ENCODE measurements at regions not wholly inside any gene's neighbourhood (a gene's known extent, or its start where the extent isn't known, plus 50 kb on each side); places are given as distances from the start of the nearest gene placed in this dataset.

DNA sequence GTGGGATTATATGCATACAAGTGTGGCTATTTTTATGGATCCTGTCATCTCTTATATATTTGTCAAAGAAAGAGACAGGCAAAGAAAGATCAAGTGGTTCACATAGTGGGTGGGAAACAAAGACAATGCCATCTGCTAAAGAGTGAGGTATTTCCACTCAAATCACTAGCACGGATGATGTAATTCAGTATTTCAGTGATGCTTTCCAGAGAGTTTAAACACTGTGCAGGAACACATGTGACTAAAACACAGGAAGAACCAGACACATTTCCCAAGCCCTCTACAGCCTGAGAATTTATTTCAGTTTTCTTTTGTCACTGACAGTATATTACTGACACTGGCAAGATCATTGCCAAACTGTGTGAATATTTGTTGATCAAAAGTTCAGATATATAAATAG, 885.7 kb upstream of the CELF2 start:
- H3K27ac Mint-ChIP-seq = no peak overlapping the region
- H3K4me3 Mint-ChIP-seq = no peak overlapping the region
- H3K27me3 Mint-ChIP-seq = no peaks in the 10 kb centered on the region
- no peaks in the 10 kb centered on the region for H3K36me3 Mint-ChIP-seq (ENCODE audit: low read depth)
- intact Hi-C loops (cut with micrococcal nuclease) = no loop called here
- H3K9me3 Mint-ChIP-seq = peaks cover 1% of the 10 kb centered on the region
- H3K4me1 Mint-ChIP-seq (ENCODE audit: low read depth) = no peaks in the 10 kb centered on the region

DNA sequence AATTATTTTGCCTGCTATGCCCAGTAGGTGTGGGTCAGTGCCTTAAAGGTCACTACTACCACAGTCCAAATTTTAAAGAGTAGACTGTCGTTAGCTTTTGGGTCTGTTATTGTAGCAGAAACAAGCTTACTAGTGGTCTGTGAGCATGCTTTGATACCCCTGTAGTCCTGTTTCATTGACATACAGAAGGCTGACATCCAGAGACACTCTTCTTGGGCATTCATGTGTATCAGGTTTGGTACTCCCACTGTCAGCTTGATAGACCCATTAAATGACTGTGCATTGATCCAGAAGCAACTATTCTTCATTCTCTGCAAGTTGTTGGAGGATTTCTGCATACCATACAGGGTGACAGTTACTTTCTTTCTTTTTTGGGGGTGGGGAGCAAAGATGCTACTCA, 884.4 kb upstream of the CELF2 start:
- H3K4me1 Mint-ChIP-seq (ENCODE audit: low read depth) = no peaks in the 10 kb centered on the region
- H3K27ac Mint-ChIP-seq = no peak overlapping the region
- no peaks in the 10 kb centered on the region for H3K9me3 Mint-ChIP-seq
- H3K36me3 Mint-ChIP-seq (ENCODE audit: low read depth) = no peaks in the 10 kb centered on the region
- H3K27me3 Mint-ChIP-seq = no peaks in the 10 kb centered on the region
- H3K4me3 Mint-ChIP-seq = no peak overlapping the region
- intact Hi-C loops (cut with micrococcal nuclease) = no loop called here

DNA sequence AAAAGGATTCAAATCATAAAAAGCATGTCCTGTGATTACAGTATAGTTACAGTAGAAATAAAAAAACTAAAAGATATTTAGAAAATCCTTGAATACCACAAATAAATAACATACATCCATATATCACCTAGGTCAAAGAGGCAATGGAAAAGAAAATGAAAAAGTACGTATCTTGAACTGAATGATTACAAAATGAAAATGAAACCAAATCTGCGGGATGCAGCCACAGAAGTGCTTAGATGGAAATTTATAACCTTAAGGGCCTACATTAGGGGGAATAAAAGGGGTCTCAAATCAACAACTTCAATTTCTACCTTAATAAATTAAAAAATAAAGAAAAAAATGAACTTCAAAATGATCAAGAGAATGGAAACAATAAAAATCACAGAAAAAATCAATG, 879.0 kb upstream of the CELF2 start:
- Mint-ChIP-seq H3K36me3 (ENCODE audit: low read depth) (no peaks in the 10 kb centered on the region), H3K27ac (no peak overlapping the region), H3K4me3 (peak overlapping the region; percentile 51), H3K27me3 (no peaks in the 10 kb centered on the region), H3K9me3 (no peaks in the 10 kb centered on the region), H3K4me1 (ENCODE audit: low read depth) (no peaks in the 10 kb centered on the region)
- intact Hi-C loops (cut with micrococcal nuclease) = no loop called here

DNA sequence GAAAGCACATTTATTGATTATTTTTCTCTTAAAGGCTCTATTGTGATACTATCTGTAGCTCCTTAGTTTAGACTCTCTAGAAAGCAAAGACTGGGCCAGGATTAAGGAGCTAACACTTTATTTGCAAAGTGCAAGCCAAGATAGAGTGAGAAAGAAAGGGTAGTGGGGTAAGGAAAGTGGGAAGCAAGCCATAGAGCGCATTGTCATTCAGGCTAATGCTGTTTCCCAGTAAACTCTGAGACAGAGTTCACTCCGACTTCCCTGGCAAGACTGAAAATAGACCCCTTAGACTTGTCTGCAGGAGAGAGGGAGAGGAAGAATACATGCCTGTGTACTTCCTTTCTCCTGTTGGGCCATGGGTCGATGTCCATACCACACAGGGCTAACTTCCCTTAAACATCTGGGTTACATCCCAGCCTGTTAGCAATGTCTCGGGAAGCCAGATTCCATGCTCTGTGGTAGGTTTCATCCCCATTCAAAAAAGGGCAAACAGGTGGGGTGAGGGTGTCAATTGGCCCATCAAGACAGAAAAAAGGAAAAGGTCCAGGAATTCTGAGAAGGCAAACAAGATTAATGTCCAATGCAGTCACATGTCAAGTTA, 875.8 kb upstream of the CELF2 start:
- Mint-ChIP-seq H3K27ac (no peak overlapping the region), H3K4me3 (no peak overlapping the region), H3K9me3 (no peaks in the 10 kb centered on the region), H3K4me1 (ENCODE audit: low read depth) (no peaks in the 10 kb centered on the region), H3K36me3 (ENCODE audit: low read depth) (no peaks in the 10 kb centered on the region), H3K27me3 (no peaks in the 10 kb centered on the region)
- intact Hi-C loops (cut with micrococcal nuclease) = no loop called here

DNA sequence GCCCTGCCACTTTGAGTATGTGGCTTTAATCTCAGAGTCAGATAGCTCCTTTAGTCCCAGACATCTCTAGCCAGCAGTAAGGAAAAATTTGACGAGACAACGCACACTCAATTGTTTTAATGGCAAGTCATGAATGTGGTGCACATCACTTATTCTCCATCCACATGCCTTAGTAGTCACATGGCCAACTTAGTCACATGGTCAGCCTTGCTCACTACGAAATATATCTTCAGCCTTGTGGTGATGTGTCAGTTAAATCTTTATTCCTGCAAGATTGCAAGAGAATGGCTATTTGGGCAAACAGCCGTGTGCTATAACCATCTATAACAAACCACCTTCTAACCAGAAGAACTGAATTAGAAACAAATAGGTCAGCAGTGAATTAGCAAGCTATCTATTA, 871.1 kb upstream of the CELF2 start:
- no peaks in the 10 kb centered on the region for H3K4me1 Mint-ChIP-seq (ENCODE audit: low read depth)
- H3K9me3 Mint-ChIP-seq = no peaks in the 10 kb centered on the region
- no peak overlapping the region for H3K27ac Mint-ChIP-seq
- H3K36me3 Mint-ChIP-seq (ENCODE audit: low read depth) = no peaks in the 10 kb centered on the region
- intact Hi-C loops (cut with micrococcal nuclease) = no loop called here
- H3K27me3 Mint-ChIP-seq = no peaks in the 10 kb centered on the region
- no peak overlapping the region for H3K4me3 Mint-ChIP-seq

DNA sequence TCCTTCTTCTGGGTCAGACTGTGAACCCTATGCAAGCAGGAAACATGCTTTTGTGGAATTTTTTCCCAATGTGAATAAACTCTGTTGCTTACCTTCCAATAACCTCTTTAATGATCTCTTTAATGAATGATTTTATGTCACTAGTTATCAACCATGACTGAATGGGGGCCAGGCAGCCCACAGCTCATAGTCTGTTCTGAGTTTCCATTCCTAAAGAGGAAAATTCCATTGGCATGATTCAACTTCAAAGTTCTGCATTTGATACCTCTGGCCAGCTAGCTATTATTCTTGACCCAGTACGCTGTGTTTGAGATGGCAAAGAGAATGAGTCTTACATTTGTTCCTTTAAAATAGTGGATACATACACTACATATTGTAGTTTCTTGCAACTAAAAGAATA, 867.8 kb upstream of the CELF2 start:
- no peaks in the 10 kb centered on the region for H3K36me3 Mint-ChIP-seq (ENCODE audit: low read depth)
- no peaks in the 10 kb centered on the region for H3K27me3 Mint-ChIP-seq
- intact Hi-C loops (cut with micrococcal nuclease) = no loop called here
- H3K9me3 Mint-ChIP-seq = no peaks in the 10 kb centered on the region
- no peaks in the 10 kb centered on the region for H3K4me1 Mint-ChIP-seq (ENCODE audit: low read depth)
- no peak overlapping the region for H3K27ac Mint-ChIP-seq
- no peak overlapping the region for H3K4me3 Mint-ChIP-seq

DNA sequence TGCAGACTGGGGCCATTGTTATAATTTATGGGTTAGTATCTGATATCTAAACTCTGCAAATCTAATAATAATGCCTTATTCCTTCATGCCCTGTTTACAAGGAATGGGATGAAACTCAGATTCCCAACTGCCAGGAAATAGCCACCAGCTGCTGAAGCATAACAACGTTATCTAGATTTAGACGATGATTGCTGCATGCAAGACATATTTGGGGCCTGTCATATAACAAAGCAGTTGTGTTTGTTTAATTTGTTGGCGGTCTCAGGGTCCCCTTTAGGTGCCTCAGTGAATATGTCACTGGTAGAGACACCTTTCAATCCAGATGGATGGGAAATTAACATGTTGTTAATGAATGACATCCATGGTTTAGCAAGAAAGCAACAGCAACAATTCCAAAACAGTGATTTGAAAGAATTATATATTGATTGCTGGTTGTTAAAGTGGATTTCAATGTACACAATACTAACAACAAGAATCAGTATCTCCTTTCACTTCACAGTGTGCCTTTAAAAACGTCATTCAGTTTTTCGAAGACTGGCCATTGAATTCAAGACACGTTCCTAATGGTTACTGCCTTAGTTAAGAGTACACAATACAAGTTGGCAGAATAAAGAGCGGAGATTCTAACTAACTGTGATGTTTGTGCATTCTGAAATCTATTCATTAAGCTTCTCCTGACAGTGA, 860.6 kb upstream of the CELF2 start:
- intact Hi-C loops (cut with micrococcal nuclease) = no loop called here

DNA sequence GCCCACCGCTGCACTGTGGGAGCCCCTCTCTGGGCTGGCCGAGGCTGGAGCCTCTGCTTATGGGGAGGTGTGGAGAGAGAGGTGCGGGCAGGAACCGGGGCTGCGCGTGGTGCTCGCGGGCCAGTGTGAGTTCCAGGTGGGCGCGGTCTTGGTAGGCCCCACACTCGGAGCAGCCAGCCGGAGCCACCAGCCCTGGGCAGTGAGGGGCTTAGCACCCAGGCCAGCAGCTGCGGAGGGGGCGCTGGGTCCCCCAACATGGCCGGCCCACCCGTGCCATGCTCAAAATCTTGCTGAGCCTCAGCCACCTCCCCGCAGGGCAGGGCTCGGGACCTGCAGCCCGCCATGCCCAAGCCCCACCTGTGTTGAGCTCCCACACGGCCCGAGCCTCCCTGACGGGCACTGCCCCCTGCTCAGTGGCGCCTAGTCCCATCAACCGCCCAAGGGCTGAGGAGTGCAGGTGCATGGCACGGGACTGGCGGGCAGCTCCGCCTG, 856.8 kb upstream of the CELF2 start:
- no peak overlapping the region for H3K27ac Mint-ChIP-seq
- no peaks in the 10 kb centered on the region for H3K27me3 Mint-ChIP-seq
- H3K9me3 Mint-ChIP-seq = peaks cover 38% of the 10 kb centered on the region
- H3K4me3 Mint-ChIP-seq = no peak overlapping the region
- H3K4me1 Mint-ChIP-seq (ENCODE audit: low read depth) = no peaks in the 10 kb centered on the region
- intact Hi-C loops (cut with micrococcal nuclease) = no loop called here
- no peaks in the 10 kb centered on the region for H3K36me3 Mint-ChIP-seq (ENCODE audit: low read depth)

More for the DNA sequence above, 860.6 kb upstream of the CELF2 start:
- Mint-ChIP-seq H3K27ac (no peak overlapping the region), H3K36me3 (ENCODE audit: low read depth) (no peaks in the 10 kb centered on the region), H3K27me3 (no peaks in the 10 kb centered on the region), H3K4me1 (ENCODE audit: low read depth) (no peaks in the 10 kb centered on the region), H3K9me3 (peaks cover 25% of the 10 kb centered on the region), H3K4me3 (no peak overlapping the region)

DNA sequence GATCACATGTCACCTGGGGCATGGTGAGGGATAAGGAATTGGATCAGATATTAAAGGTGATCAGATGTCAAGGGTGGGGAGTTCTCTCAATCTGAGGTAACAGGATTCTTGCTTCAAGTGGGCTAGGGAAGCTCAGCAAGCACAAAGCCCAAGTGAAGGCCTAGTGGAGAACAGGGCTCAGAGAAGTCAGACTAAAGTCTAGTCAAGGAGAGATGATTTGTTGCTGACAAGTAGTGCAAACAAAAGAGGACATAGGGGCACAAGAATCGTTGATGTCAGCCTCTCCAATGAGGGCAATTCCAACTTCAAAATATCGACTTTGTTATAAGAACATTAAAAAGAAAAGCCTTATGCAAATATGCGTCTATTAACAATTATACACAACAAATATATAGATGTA, 852.8 kb upstream of the CELF2 start:
- no peak overlapping the region for H3K4me3 Mint-ChIP-seq
- peaks cover 34% of the 10 kb centered on the region for H3K9me3 Mint-ChIP-seq
- no peaks in the 10 kb centered on the region for H3K27me3 Mint-ChIP-seq
- intact Hi-C loops (cut with micrococcal nuclease) = no loop called here
- no peaks in the 10 kb centered on the region for H3K36me3 Mint-ChIP-seq (ENCODE audit: low read depth)
- H3K4me1 Mint-ChIP-seq (ENCODE audit: low read depth) = no peaks in the 10 kb centered on the region
- H3K27ac Mint-ChIP-seq = no peak overlapping the region

DNA sequence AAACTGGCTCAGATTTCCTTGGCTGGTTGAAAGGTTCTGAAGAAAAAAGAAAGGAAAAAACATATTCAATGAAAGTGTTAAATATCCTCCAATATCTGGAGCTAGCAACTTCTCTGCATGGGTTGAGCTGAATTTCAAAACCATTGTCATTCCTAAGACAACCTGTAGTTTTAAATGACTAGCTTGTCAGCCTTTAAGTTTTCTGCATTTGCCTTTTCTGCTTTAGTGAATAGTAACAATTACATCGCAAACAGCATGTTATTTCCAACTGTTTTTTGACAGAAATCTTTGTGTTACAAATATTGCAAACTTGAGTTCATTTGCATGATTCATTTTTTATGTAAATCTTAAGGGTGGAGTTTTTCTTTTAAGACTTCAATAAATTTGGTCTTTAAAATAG, 852.3 kb upstream of the CELF2 start:
- H3K36me3 Mint-ChIP-seq (ENCODE audit: low read depth) = no peaks in the 10 kb centered on the region
- H3K27ac Mint-ChIP-seq = no peak overlapping the region
- H3K9me3 Mint-ChIP-seq = peaks cover 28% of the 10 kb centered on the region
- H3K4me3 Mint-ChIP-seq = no peak overlapping the region
- no peaks in the 10 kb centered on the region for H3K4me1 Mint-ChIP-seq (ENCODE audit: low read depth)
- intact Hi-C loops (cut with micrococcal nuclease) = no loop called here
- H3K27me3 Mint-ChIP-seq = no peaks in the 10 kb centered on the region

DNA sequence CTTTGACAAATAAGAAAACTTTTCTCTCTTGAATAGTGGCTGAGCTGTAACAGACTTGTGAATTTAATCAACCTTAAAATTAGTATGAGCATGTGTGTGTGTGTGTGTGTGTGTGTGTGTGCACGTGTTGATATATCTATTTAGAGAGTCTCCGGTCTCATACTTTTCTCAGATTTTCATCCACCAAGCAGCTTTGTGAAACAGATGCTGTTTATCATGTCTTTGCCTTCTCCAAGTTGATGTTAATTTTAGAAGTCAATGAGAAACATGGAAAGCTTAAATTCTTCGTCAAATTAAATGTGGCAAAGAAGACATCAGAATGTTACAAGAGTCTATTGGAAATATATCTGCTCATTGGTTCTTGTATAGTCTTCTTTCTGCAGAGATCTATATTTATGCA, 839.2 kb upstream of the CELF2 start:
- H3K4me3 Mint-ChIP-seq = no peak overlapping the region
- H3K27ac Mint-ChIP-seq = no peak overlapping the region
- peaks cover 7% of the 10 kb centered on the region for H3K9me3 Mint-ChIP-seq
- intact Hi-C loops (cut with micrococcal nuclease) = no loop called here
- no peaks in the 10 kb centered on the region for H3K27me3 Mint-ChIP-seq
- no peaks in the 10 kb centered on the region for H3K36me3 Mint-ChIP-seq (ENCODE audit: low read depth)
- no peaks in the 10 kb centered on the region for H3K4me1 Mint-ChIP-seq (ENCODE audit: low read depth)

DNA sequence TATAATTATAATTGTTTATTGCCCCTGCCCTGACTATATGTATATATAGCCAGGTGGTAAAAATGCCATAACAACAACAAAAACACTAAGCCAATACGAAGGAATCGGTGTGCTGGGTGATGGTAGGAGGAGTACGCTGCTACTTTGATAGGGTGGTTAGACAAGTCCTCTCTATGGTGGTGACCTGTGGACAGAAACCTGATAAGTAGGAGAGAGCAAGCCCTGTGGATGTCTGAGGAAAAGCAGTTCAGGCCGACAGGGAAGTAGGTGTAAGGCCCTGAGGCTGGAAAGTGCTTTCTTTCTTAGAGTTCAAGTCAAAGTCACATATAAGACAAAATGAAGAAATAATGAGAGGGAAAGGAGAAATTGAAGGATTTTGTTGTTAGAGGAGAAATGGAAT, 823.8 kb upstream of the CELF2 start:
- Mint-ChIP-seq H3K36me3 (ENCODE audit: low read depth) (no peaks in the 10 kb centered on the region), H3K27me3 (no peaks in the 10 kb centered on the region), H3K4me1 (ENCODE audit: low read depth) (no peaks in the 10 kb centered on the region), H3K4me3 (no peak overlapping the region), H3K27ac (no peak overlapping the region), H3K9me3 (no peaks in the 10 kb centered on the region)
- intact Hi-C loops (cut with micrococcal nuclease) = no loop called here

DNA sequence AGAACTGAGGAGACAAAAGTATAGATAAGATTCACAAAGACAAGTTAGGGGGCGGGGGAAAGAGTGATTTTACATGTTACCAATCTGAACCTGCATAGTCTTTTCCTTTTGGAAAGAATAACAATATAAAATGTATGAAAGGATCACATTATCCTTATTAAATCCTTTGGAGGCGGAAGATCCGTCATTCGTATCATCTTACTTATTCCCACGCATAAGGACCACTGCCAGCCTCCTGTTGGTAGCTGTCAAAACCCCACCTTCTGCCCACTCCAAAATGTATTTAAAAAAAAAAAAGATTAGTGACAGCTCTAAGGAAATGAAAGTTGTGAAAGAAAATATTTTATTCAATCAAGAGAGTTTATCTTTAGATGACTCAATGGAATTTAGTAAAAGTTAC, 821.0 kb upstream of the CELF2 start:
- no peak overlapping the region for H3K27ac Mint-ChIP-seq
- no peaks in the 10 kb centered on the region for H3K36me3 Mint-ChIP-seq (ENCODE audit: low read depth)
- no peaks in the 10 kb centered on the region for H3K4me1 Mint-ChIP-seq (ENCODE audit: low read depth)
- intact Hi-C loops (cut with micrococcal nuclease) = no loop called here
- H3K9me3 Mint-ChIP-seq = no peaks in the 10 kb centered on the region
- H3K27me3 Mint-ChIP-seq = no peaks in the 10 kb centered on the region
- H3K4me3 Mint-ChIP-seq = no peak overlapping the region

DNA sequence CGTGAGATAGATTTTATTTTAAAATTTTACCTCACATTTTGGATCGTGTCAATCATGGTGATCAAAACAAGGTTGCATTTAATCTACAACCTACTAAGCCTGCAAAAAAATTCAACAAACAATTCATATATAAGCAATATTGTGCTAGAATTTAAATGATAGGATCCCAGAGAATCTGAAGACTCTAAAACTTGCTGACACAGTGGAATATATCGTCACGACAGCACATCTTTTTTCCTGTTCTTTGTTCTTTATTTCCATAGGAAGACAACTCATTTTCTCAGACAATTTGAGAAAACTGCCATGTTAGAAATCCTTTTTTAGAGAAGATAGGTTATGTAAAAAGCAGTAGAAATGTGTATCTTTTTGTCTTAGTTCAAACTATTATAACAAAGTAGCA, 820.2 kb upstream of the CELF2 start:
- Mint-ChIP-seq H3K27me3 (no peaks in the 10 kb centered on the region), H3K9me3 (peaks cover 2% of the 10 kb centered on the region), H3K36me3 (ENCODE audit: low read depth) (no peaks in the 10 kb centered on the region), H3K4me3 (no peak overlapping the region), H3K27ac (no peak overlapping the region), H3K4me1 (ENCODE audit: low read depth) (no peaks in the 10 kb centered on the region)
- intact Hi-C loops (cut with micrococcal nuclease) = no loop called here

DNA sequence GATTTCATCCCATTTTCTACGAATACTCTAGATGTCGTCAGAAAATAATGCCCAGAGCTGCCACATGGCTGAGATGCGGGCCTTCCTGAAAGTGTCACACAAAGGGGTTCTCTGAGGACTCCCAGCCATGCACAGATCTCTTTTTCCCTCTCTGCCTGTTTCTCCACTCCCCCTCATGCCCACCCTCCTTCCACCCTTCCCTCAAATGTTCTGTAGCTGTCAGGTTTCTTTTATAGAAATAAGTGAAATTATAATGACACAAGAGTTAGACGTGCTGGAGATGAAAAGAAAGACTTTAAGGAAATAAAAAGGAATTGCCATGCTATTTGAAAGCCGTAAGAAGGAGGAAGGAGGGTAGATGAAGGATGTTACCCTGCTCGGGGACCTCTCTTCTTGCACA, 819.3 kb upstream of the CELF2 start:
- no peak overlapping the region for H3K4me3 Mint-ChIP-seq
- H3K27ac Mint-ChIP-seq = no peak overlapping the region
- H3K36me3 Mint-ChIP-seq (ENCODE audit: low read depth) = no peaks in the 10 kb centered on the region
- H3K9me3 Mint-ChIP-seq = peaks cover 10% of the 10 kb centered on the region
- no peaks in the 10 kb centered on the region for H3K27me3 Mint-ChIP-seq
- intact Hi-C loops (cut with micrococcal nuclease) = no loop called here
- no peaks in the 10 kb centered on the region for H3K4me1 Mint-ChIP-seq (ENCODE audit: low read depth)

All from dendritic cell treated with granulocyte-macrophage colony-stimulating factor and Interleukin-4, amounts not matched to agents 40 ng/mL and 50 ng/mL, for 4 days (primary cell).